Right lobe of liver (tissue), 4 donors: ENCODE measurements at regions not wholly inside any gene's neighbourhood (a gene's known extent, or its start where the extent isn't known, plus 50 kb on each side); places are given as distances from the start of the nearest gene placed in this dataset.

ENCODE experiments used
- CTCF ChIP-seq, 4 donors: fragments of 200-600 bp in 3 of 4; fragments of 450-650 bp in 1 of 4; IDR thresholded peaks; one replicate each; pipeline versions ENCODE4 v1.5.1 to v1.8.0; 2016 to 2022; ENCODE audit warnings: antibody characterized with exemption in 4 of 4, mild to moderate bottlenecking in 2 of 4
- POLR2A ChIP-seq: fragments of 450-650 bp; IDR thresholded peaks from one replicate; pipeline ENCODE4 v1.6.1; 2017; ENCODE audit warnings: antibody characterized with exemption, mild to moderate bottlenecking
- donor health status: DM: no; HTN: no; CAD: no.
- donor health status: DM: no; HTN: no; CAD: no.
- donor health status: DM: no; HTN: yes; CAD: no.

GRCh38 chr13:44626176-44626575 lies 50.0 kb upstream of the TSC22D1 start:
- TF ChIP-seq CTCF (IDR thresholded peaks at IDR 0.05) (no peak), POLR2A (no peak)
